ENCODE measurements at regions not wholly inside any gene's neighbourhood (a gene's known extent, or its start where the extent isn't known, plus 50 kb on each side); places are given as distances from the start of the nearest gene placed in this dataset.

- H3K9ac ChIP-seq (ENCODE audit: low read depth in 1 of 2, low read length in 2 of 2), result no peak overlapping the region
- TF ChIP-seq FOXA1 (IDR thresholded peaks at IDR 0.05), result no peak
- no peak for TF ChIP-seq TAF1 (conservative IDR thresholded peaks at IDR 0.05)
- TF ChIP-seq RXRA (IDR thresholded peaks at IDR 0.05), result no peak
- TF ChIP-seq RAD21 (IDR thresholded peaks at IDR 0.05), result no peak
- no peak for TF ChIP-seq ZBTB33 (IDR thresholded peaks at IDR 0.05)
- TF ChIP-seq NR2F2 (IDR thresholded peaks at IDR 0.05), result no peak
- no peak for TF ChIP-seq YY1 (IDR thresholded peaks at IDR 0.05)
- no peak for TF ChIP-seq GABPA (IDR thresholded peaks at IDR 0.05 in 1 of 2, conservative IDR thresholded peaks at IDR 0.05 in 1 of 2)
- TF ChIP-seq JUND (IDR thresholded peaks at IDR 0.05), result no peak
- TF ChIP-seq HNF4G (IDR thresholded peaks at IDR 0.05), result no peak
- TF ChIP-seq ATF3 (IDR thresholded peaks at IDR 0.05), result no peak
- no peak for TF ChIP-seq HNF4A (conservative IDR thresholded peaks at IDR 0.05)
- no peaks in the 10 kb centered on the region for H3K36me3 ChIP-seq (ENCODE audit: control insufficient read depth in 4 of 4, insufficient read depth in 3 of 4, low read depth in 1 of 4, low read length in 3 of 4)
- H3K27me3 ChIP-seq (ENCODE audit: control insufficient read depth in 4 of 4, insufficient read depth in 4 of 4, low read length in 3 of 4), result no peaks in the 10 kb centered on the region
- H3K27ac ChIP-seq (ENCODE audit: low read depth in 1 of 2, low read length in 2 of 2), result no peak overlapping the region
- H3K9me3 ChIP-seq (ENCODE audit: control insufficient read depth in 4 of 4, low read length in 3 of 4), result no peaks in the 10 kb centered on the region
- no peaks in the 10 kb centered on the region for H3K4me1 ChIP-seq (ENCODE audit: control insufficient read depth in 4 of 4, insufficient read depth in 4 of 4, low read length in 3 of 4)
- 67% methylated on average over 2 of the region's 2 CpGs for WGBS
- no peak for DNase-seq (ENCODE audit: low spot score)
- no peak overlapping the region for H3K4me3 ChIP-seq (ENCODE audit: low read depth in 1 of 3, low read length in 3 of 3)
Measured at GRCh38 chr1:34444516-34444915, 267.8 kb downstream of the C1orf94 start.

- Histone ChIP-seq H3K36me3 (ENCODE audit: control insufficient read depth in 4 of 4, insufficient read depth in 3 of 4, low read depth in 1 of 4, low read length in 3 of 4) (no peaks in the 10 kb centered on the region), H3K4me3 (ENCODE audit: low read depth in 1 of 3, low read length in 3 of 3) (no peak overlapping the region), H3K9me3 (ENCODE audit: control insufficient read depth in 4 of 4, low read length in 3 of 4) (no peaks in the 10 kb centered on the region), H3K27ac (ENCODE audit: low read depth in 1 of 2, low read length in 2 of 2) (no peak overlapping the region), H3K4me1 (ENCODE audit: control insufficient read depth in 4 of 4, insufficient read depth in 4 of 4, low read length in 3 of 4) (no peaks in the 10 kb centered on the region), H3K9ac (ENCODE audit: low read depth in 1 of 2, low read length in 2 of 2) (no peak overlapping the region), H3K27me3 (ENCODE audit: control insufficient read depth in 4 of 4, insufficient read depth in 4 of 4, low read length in 3 of 4) (no peaks in the 10 kb centered on the region)
- WGBS, result 82% methylated on average over 3 of the region's 3 CpGs
- TF ChIP-seq RXRA (IDR thresholded peaks at IDR 0.05) (no peak), CTCF (IDR thresholded peaks at IDR 0.05; ENCODE audit: low read depth, low read length, missing input control) (no peak), GABPA (IDR thresholded peaks at IDR 0.05 in 1 of 2, conservative IDR thresholded peaks at IDR 0.05 in 1 of 2) (no peak), RAD21 (IDR thresholded peaks at IDR 0.05) (no peak), EGR1 (IDR thresholded peaks at IDR 0.05; ENCODE audit: low read depth in 2 of 2) (no peak), NR2F2 (IDR thresholded peaks at IDR 0.05) (no peak), TAF1 (conservative IDR thresholded peaks at IDR 0.05) (no peak), SP1 (IDR thresholded peaks at IDR 0.05) (no peak), HNF4A (conservative IDR thresholded peaks at IDR 0.05) (no peak), YY1 (IDR thresholded peaks at IDR 0.05) (no peak), ATF3 (IDR thresholded peaks at IDR 0.05) (no peak), FOXA1 (IDR thresholded peaks at IDR 0.05) (no peak), FOXA2 (IDR thresholded peaks at IDR 0.05) (no peak)
- DNase-seq (ENCODE audit: low spot score), result no peak
Measured at GRCh38 chr1:34450325-34450724, 273.6 kb downstream of the C1orf94 start.

Data from liver (tissue), 8 donors.